ENCODE measurements at regions not wholly inside any gene's neighbourhood (a gene's known extent, or its start where the extent isn't known, plus 50 kb on each side); places are given as distances from the start of the nearest gene placed in this dataset.

DNA sequence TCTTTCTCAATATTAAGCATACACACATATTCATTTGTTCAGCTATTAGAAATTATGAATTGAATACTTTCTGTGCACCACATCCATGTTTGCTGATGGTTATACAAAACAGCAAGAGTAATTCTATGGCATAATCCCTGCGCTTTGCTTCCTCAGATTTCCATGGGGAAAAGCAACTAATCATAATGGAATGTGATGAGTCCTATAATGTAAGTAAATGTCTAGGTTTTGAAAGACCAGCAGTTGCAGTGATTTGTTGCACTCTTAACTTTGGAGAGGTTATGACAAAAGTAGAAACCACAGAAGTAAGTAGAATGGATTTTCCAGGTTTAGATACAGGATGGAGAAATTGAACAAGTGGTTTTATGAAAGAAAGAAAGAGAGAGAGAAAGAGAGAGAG is 652.1 kb downstream of the CBLN4 start:
- H3K4me3 Mint-ChIP-seq (ENCODE audit: unreplicated experiment): no peak overlapping the region
- no peaks in the 10 kb centered on the region for H3K36me3 Mint-ChIP-seq (ENCODE audit: insufficient read depth, unreplicated experiment)
- H3K9me3 Mint-ChIP-seq (ENCODE audit: unreplicated experiment): no peaks in the 10 kb centered on the region
- POLR2A ChIA-PET: no interaction called here
- Histone ChIP-seq H3K4me1 (no peaks in the 10 kb centered on the region), H3K27me3 (replicated peaks; ENCODE audit: control insufficient read depth, insufficient read depth, low read length) (no peaks in the 10 kb centered on the region), H3K36me3 (ENCODE audit: control insufficient read depth, insufficient read depth, low read length) (no peaks in the 10 kb centered on the region), H3K9me3 (no peaks in the 10 kb centered on the region), H3K4me3 (ENCODE audit: low read depth, low read length) (no peak overlapping the region)
- peaks cover 6% of the 10 kb centered on the region for H3K4me1 Mint-ChIP-seq (ENCODE audit: low read depth, unreplicated experiment)
- no peaks in the 10 kb centered on the region for H3K27me3 Mint-ChIP-seq (ENCODE audit: insufficient read depth, unreplicated experiment)
- TF ChIP-seq, protein P1, sequence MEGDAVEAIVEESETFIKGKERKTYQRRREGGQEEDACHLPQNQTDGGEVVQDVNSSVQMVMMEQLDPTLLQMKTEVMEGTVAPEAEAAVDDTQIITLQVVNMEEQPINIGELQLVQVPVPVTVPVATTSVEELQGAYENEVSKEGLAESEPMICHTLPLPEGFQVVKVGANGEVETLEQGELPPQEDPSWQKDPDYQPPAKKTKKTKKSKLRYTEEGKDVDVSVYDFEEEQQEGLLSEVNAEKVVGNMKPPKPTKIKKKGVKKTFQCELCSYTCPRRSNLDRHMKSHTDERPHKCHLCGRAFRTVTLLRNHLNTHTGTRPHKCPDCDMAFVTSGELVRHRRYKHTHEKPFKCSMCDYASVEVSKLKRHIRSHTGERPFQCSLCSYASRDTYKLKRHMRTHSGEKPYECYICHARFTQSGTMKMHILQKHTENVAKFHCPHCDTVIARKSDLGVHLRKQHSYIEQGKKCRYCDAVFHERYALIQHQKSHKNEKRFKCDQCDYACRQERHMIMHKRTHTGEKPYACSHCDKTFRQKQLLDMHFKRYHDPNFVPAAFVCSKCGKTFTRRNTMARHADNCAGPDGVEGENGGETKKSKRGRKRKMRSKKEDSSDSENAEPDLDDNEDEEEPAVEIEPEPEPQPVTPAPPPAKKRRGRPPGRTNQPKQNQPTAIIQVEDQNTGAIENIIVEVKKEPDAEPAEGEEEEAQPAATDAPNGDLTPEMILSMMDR (IDR thresholded peaks at IDR 0.05; ENCODE audit: insufficient read depth in 1 of 2, low read depth in 1 of 2, low read length in 1 of 2, severe bottlenecking in 1 of 2, unreplicated experiment in 1 of 2): no peak
- intact Hi-C loops (cut with micrococcal nuclease; ENCODE audit: unreplicated experiment): no loop called here
- no peak overlapping the region for H3K27ac Mint-ChIP-seq (ENCODE audit: unreplicated experiment)
- CTCF ChIA-PET: no interaction called here
- DNase-seq: no peak
- BruUV-seq (replicated peaks): no TSS peak

- no peaks in the 10 kb centered on the region for H3K9me3 ChIP-seq
- H3K9me3 Mint-ChIP-seq (ENCODE audit: unreplicated experiment): no peaks in the 10 kb centered on the region
- H3K36me3 ChIP-seq (ENCODE audit: control insufficient read depth, insufficient read depth, low read length): no peaks in the 10 kb centered on the region
- TF ChIP-seq, protein P1 (IDR thresholded peaks at IDR 0.05; ENCODE audit: insufficient read depth in 1 of 2, low read depth in 1 of 2, low read length in 1 of 2, severe bottlenecking in 1 of 2, unreplicated experiment in 1 of 2): no peak
- H3K4me1 ChIP-seq: no peaks in the 10 kb centered on the region
- no TSS peak for BruUV-seq (replicated peaks)
- POLR2A ChIA-PET: no interaction called here
- no peaks in the 10 kb centered on the region for H3K27me3 ChIP-seq (replicated peaks; ENCODE audit: control insufficient read depth, insufficient read depth, low read length)
- no peaks in the 10 kb centered on the region for H3K4me1 Mint-ChIP-seq (ENCODE audit: low read depth, unreplicated experiment)
- no peak for DNase-seq
- CTCF ChIA-PET: no interaction called here
- intact Hi-C loops (cut with micrococcal nuclease; ENCODE audit: unreplicated experiment): no loop called here
- H3K4me3 Mint-ChIP-seq (ENCODE audit: unreplicated experiment): no peak overlapping the region
- H3K27ac Mint-ChIP-seq (ENCODE audit: unreplicated experiment): no peak overlapping the region
- H3K27me3 Mint-ChIP-seq (ENCODE audit: insufficient read depth, unreplicated experiment): peaks cover 8% of the 10 kb centered on the region
- H3K36me3 Mint-ChIP-seq (ENCODE audit: insufficient read depth, unreplicated experiment): no peaks in the 10 kb centered on the region
- H3K4me3 ChIP-seq (ENCODE audit: low read depth, low read length): no peak overlapping the region
These were observed 657.1 kb downstream of the CBLN4 start for GRCh38 chr20:55348223-55348622.

DNA sequence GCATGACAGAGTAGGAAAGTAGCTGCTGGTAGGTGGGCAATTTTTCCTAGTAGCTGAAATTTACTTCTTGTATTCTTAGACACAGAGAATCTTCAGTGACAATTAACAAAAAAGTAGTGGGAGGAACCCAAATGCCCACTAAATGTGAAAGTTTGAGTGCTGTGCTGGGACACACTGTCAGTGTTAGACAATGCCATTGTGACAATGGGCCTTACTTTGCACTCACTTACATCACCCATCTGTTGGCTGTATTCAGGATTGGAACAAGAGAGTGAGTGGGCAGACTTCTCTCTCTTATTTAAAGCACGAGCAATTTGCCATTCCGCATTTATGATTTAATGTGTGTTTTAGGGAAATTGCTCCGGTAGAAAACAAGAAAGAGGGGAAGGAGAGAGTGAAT is 662.5 kb downstream of the CBLN4 start:
- BruUV-seq (replicated peaks): no TSS peak
- Mint-ChIP-seq H3K27me3 (ENCODE audit: insufficient read depth, unreplicated experiment) (peaks cover 11% of the 10 kb centered on the region), H3K4me1 (ENCODE audit: low read depth, unreplicated experiment) (no peaks in the 10 kb centered on the region), H3K36me3 (ENCODE audit: insufficient read depth, unreplicated experiment) (no peaks in the 10 kb centered on the region), H3K27ac (ENCODE audit: unreplicated experiment) (no peak overlapping the region), H3K9me3 (ENCODE audit: unreplicated experiment) (no peaks in the 10 kb centered on the region), H3K4me3 (ENCODE audit: unreplicated experiment) (no peak overlapping the region)
- ChIA-PET POLR2A (no interaction called here), CTCF (no interaction called here)
- TF ChIP-seq, protein P1 (IDR thresholded peaks at IDR 0.05; ENCODE audit: insufficient read depth in 1 of 2, low read depth in 1 of 2, low read length in 1 of 2, severe bottlenecking in 1 of 2, unreplicated experiment in 1 of 2): no peak
- Histone ChIP-seq H3K4me1 (no peaks in the 10 kb centered on the region), H3K9me3 (no peaks in the 10 kb centered on the region), H3K4me3 (ENCODE audit: low read depth, low read length) (no peak overlapping the region), H3K36me3 (ENCODE audit: control insufficient read depth, insufficient read depth, low read length) (no peaks in the 10 kb centered on the region), H3K27me3 (replicated peaks; ENCODE audit: control insufficient read depth, insufficient read depth, low read length) (no peaks in the 10 kb centered on the region)
- no peak for DNase-seq
- intact Hi-C loops (cut with micrococcal nuclease; ENCODE audit: unreplicated experiment): no loop called here

All from Caco-2 (cell line).